ENCODE measurements at regions not wholly inside any gene's neighbourhood (a gene's known extent, or its start where the extent isn't known, plus 50 kb on each side); places are given as distances from the start of the nearest gene placed in this dataset.

- TF ChIP-seq CTCF (conservative IDR thresholded peaks at IDR 0.05 in 1 of 2, IDR thresholded peaks at IDR 0.05 in 1 of 2; ENCODE audit: low read depth in 1 of 2, low read length in 2 of 2) (no peak), EZH2 (IDR thresholded peaks at IDR 0.05; ENCODE audit: low read length, missing control alignments) (no peak)
Measured at GRCh38 chr2:120679526-120679925, 56.1 kb upstream of the GLI2 start.
